Activated CD4-positive, alpha-beta memory T cell treated with anti-CD3 and anti-CD28 coated beads for 36 hours (primary cell): ENCODE measurements at regions not wholly inside any gene's neighbourhood (a gene's known extent, or its start where the extent isn't known, plus 50 kb on each side); places are given as distances from the start of the nearest gene placed in this dataset.
"Not testable (repeated sequence)": the region's sequence is repeated elsewhere in the genome, so short reads cannot be mapped to it uniquely, and the experiment has no call there.

ENCODE experiments used
- CTCF ChIA-PET: fragments of 350-600 bp; sonication (Branson Sonifier 250); formaldehyde crosslinking; loops from one replicate; lab custom pipeline; 2021; ENCODE audit warnings: antibody characterized with exemption, inconsistent platforms; lab: Charles Lee
- POLR2A ChIA-PET: fragments of 350-600 bp; sonication (Branson Sonifier 250); formaldehyde crosslinking; loops from one replicate; lab custom pipeline; 2021; ENCODE audit warnings: antibody characterized with exemption; lab: Charles Lee
- DNase-seq: peaks from one replicate; pipeline ENCODE4 v3.0.0-alpha.2; 2020
- H3K27ac Mint-ChIP-seq: one replicate; pipeline ENCODE4 v1.8.0; 2021; ENCODE audit warnings: mixed read lengths
- H3K27me3 Mint-ChIP-seq: one replicate; pipeline ENCODE4 v1.8.0; 2021; ENCODE audit warnings: mixed read lengths
- H3K36me3 Mint-ChIP-seq: one replicate; pipeline ENCODE4 v1.8.0; 2021; ENCODE audit warnings: mixed read lengths
- H3K4me1 Mint-ChIP-seq: one replicate; pipeline ENCODE4 v1.8.0; 2021; ENCODE audit warnings: low read depth, mixed read lengths
- H3K4me3 Mint-ChIP-seq: one replicate; pipeline ENCODE4 v1.8.0; 2021; ENCODE audit warnings: mild to moderate bottlenecking, mixed read lengths
- H3K9me3 Mint-ChIP-seq: one replicate; pipeline ENCODE4 v1.8.0; 2021; ENCODE audit warnings: mixed read lengths
- intact Hi-C: fragments of 100-400 bp; cut with micrococcal nuclease; formaldehyde crosslinking; loops from one replicate; pipeline ENCODE4 v1.15.1; 2023

DNA sequence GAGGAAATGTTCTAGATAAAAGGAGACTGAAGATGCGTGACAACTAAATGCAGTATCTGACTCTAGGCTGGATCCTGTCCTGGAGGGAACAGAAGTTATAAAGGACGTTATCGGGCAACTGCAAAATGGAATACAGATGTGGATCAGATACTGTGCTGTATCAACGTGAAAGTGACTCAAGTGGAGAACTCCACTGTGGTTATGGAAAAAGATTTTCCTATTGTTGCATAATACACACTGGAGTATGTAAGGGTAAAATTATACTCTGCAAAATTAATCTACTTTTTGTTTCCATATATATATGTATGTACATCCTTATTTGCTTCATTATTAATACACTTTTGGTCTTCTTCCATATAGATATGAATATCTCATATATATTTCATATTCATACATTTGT, 654.0 kb downstream of the QKI start:
- H3K9me3 Mint-ChIP-seq, result peaks cover 5% of the 10 kb centered on the region
- DNase-seq, result no peak
- POLR2A ChIA-PET, result no interaction called here
- intact Hi-C loops, result no loop called here
- no peak overlapping the region for H3K27ac Mint-ChIP-seq
- CTCF ChIA-PET, result no interaction called here
- no peaks in the 10 kb centered on the region for H3K4me1 Mint-ChIP-seq
- no peaks in the 10 kb centered on the region for H3K27me3 Mint-ChIP-seq
- no peaks in the 10 kb centered on the region for H3K36me3 Mint-ChIP-seq
- no peak overlapping the region for H3K4me3 Mint-ChIP-seq

DNA sequence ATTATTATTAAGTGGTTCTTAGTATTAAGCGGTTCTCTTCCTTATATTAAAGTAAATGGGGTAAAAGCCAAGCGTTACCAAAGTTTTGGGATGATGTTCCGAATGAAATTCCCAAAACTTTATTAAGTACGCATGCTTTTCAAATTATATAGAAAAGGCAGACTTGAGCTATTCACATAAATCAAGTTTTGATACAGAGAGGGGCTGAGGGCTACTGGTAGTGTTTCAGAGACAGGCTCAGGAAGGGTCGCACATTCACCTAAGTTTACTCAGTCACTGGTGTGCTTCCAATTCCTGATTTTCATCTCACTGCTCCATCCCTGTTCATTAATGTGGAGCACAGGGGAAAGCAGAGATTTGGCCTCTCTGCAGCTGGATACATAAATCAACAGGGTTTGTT, 652.2 kb downstream of the QKI start:
- no peak overlapping the region for H3K27ac Mint-ChIP-seq
- H3K9me3 Mint-ChIP-seq, result no peaks in the 10 kb centered on the region
- ChIA-PET CTCF (no interaction called here), POLR2A (no interaction called here)
- H3K4me3 Mint-ChIP-seq, result no peak overlapping the region
- H3K27me3 Mint-ChIP-seq, result no peaks in the 10 kb centered on the region
- intact Hi-C loops, result no loop called here
- DNase-seq, result no peak
- H3K4me1 Mint-ChIP-seq, result no peaks in the 10 kb centered on the region
- H3K36me3 Mint-ChIP-seq, result no peaks in the 10 kb centered on the region

DNA sequence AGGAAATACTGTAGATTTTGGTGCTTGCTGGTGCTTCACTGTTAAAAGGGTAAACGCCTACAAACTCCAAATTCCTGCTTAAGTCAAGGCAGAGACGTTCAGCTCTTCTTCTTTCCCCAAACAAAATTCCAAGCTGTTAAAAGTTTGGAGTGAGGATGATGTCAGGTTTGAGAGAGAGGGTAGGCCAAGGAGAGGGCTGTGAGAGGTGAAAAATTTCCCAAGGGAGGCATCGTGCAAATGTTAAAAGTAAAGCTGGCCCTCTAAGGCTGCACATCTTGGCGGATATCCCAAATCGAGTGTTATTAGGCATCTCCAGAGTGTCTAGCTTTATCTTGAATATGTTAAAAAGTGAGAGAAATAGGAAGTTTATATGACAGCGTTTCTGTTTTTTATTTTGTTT, 651.8 kb downstream of the QKI start:
- Mint-ChIP-seq H3K27ac (no peak overlapping the region), H3K4me1 (no peaks in the 10 kb centered on the region), H3K4me3 (no peak overlapping the region), H3K9me3 (no peaks in the 10 kb centered on the region), H3K27me3 (no peaks in the 10 kb centered on the region), H3K36me3 (no peaks in the 10 kb centered on the region)
- ChIA-PET CTCF (no interaction called here), POLR2A (no interaction called here)
- no peak for DNase-seq
- intact Hi-C loops, result no loop called here

DNA sequence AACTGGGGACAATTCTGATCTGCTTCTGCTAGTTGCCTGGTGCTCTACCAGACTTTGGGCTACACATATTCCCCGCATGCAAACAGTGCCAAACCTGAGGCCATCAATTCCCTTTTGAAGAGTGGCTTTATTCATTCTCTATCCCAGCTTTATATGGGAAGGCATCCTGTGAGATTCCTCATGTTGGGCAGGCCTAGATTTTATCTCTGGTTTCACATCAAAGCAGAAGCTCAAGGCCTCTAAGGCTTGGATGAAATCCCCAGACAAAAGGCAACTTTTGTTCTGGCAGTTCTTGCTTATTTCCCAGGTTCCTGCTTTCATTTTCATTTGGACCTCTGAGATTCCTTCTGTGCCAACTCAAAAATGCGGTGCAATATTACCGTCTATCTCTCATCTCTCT, 648.8 kb downstream of the QKI start:
- CTCF ChIA-PET, result no interaction called here
- Mint-ChIP-seq H3K36me3 (no peaks in the 10 kb centered on the region), H3K9me3 (no peaks in the 10 kb centered on the region), H3K27me3 (no peaks in the 10 kb centered on the region), H3K27ac (no peak overlapping the region), H3K4me3 (no peak overlapping the region), H3K4me1 (no peaks in the 10 kb centered on the region)
- no peak for DNase-seq
- POLR2A ChIA-PET, result no interaction called here
- intact Hi-C loops, result no loop called here

DNA sequence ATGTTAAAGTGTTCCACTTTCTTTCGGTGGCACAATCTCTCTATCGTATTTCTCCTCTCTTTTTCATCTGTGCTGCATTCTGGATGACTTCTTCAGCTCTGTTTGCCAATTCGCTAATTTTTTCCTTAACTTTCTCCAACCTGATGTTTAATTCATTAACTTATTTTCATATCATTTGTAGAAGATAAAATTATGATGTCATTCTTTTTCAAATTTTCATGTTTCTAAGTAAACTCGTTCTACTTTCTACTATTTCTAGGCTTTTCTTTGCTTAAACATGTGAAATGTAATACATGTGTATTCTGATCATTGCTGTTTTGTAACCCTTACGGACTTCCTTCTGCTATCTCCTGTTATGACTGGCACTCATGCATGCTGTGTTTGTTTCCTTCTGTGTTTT, 648.4 kb downstream of the QKI start:
- H3K27ac Mint-ChIP-seq, result no peak overlapping the region
- H3K4me3 Mint-ChIP-seq, result no peak overlapping the region
- H3K9me3 Mint-ChIP-seq, result no peaks in the 10 kb centered on the region
- DNase-seq, result no peak
- intact Hi-C loops, result no loop called here
- ChIA-PET CTCF (no interaction called here), POLR2A (no interaction called here)
- H3K36me3 Mint-ChIP-seq, result no peaks in the 10 kb centered on the region
- H3K4me1 Mint-ChIP-seq, result no peaks in the 10 kb centered on the region
- H3K27me3 Mint-ChIP-seq, result no peaks in the 10 kb centered on the region

DNA sequence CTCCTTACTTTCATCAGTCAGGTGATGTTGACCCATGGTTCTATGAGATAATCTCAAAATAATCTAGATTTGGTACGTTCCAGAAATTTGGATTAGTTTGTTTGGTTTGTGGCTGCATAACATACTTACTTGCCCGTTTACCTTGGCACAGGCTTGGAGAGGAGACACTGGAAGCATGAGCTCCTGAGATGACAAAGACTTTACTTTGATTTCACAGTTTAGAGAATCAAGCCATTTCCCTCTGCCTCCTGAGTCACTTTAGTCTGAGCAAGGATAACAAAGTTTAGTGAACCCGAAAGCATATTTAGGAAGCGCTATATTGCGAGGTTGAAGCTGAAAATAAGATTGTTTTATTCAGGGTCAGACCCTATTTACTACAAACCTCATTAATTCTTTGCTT, 643.4 kb downstream of the QKI start:
- intact Hi-C loops, result no loop called here
- H3K27ac Mint-ChIP-seq, result no peak overlapping the region
- H3K36me3 Mint-ChIP-seq, result no peaks in the 10 kb centered on the region
- CTCF ChIA-PET, result no interaction called here
- DNase-seq, result no peak
- H3K4me3 Mint-ChIP-seq, result no peak overlapping the region
- no peaks in the 10 kb centered on the region for H3K9me3 Mint-ChIP-seq
- POLR2A ChIA-PET, result no interaction called here
- H3K27me3 Mint-ChIP-seq, result no peaks in the 10 kb centered on the region
- H3K4me1 Mint-ChIP-seq, result no peaks in the 10 kb centered on the region

GRCh38 chr6:164051427-164051826, 636.9 kb downstream of the QKI start:
- intact Hi-C loops, result no loop called here
- no peak for DNase-seq
- peaks cover 8% of the 10 kb centered on the region for H3K27me3 Mint-ChIP-seq
- no peaks in the 10 kb centered on the region for H3K4me1 Mint-ChIP-seq
- POLR2A ChIA-PET, result no interaction called here
- H3K36me3 Mint-ChIP-seq, result no peaks in the 10 kb centered on the region
- no peak overlapping the region for H3K27ac Mint-ChIP-seq
- H3K9me3 Mint-ChIP-seq, result no peaks in the 10 kb centered on the region
- H3K4me3 Mint-ChIP-seq, result no peak overlapping the region
- CTCF ChIA-PET, result no interaction called here

- Mint-ChIP-seq H3K4me1 (no peaks in the 10 kb centered on the region), H3K36me3 (no peaks in the 10 kb centered on the region), H3K4me3 (no peak overlapping the region), H3K9me3 (no peaks in the 10 kb centered on the region), H3K27ac (no peak overlapping the region), H3K27me3 (peaks cover 9% of the 10 kb centered on the region)
- ChIA-PET POLR2A (no interaction called here), CTCF (no interaction called here)
- DNase-seq, result no peak
- intact Hi-C loops, result no loop called here
Measured at GRCh38 chr6:164049517-164049988, 635.0 kb downstream of the QKI start.

GRCh38 chr6:164048840-164049516, 634.5 kb downstream of the QKI start:
- ChIA-PET POLR2A (no interaction called here), CTCF (no interaction called here)
- H3K27ac Mint-ChIP-seq, result no peak overlapping the region
- H3K9me3 Mint-ChIP-seq, result no peaks in the 10 kb centered on the region
- no peaks in the 10 kb centered on the region for H3K4me1 Mint-ChIP-seq
- H3K4me3 Mint-ChIP-seq, result no peak overlapping the region
- no peak for DNase-seq
- no peaks in the 10 kb centered on the region for H3K36me3 Mint-ChIP-seq
- peaks cover 9% of the 10 kb centered on the region for H3K27me3 Mint-ChIP-seq
- intact Hi-C loops, result no loop called here

DNA sequence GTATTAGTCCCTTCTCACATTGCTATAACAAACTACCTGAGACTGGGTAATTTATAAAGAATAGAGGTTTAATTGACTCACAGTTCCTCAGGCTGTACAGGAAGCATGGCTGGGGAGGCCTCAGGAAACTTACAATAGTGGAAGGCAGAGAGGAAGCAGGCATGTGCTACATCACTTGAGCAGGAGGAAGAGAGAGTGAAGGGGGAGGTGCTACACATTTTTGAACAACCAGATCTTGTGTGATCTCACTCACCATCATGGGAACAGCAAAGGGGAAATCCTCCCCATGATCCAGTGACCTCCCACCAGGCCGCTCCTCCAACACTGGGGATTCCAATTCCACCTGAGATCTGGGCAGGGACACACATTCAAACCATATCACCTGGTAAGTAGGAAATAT, 630.6 kb downstream of the QKI start:
- H3K27ac Mint-ChIP-seq, result no peak overlapping the region
- H3K36me3 Mint-ChIP-seq, result no peaks in the 10 kb centered on the region
- POLR2A ChIA-PET, result no interaction called here
- DNase-seq, result no peak
- intact Hi-C loops, result no loop called here
- H3K4me3 Mint-ChIP-seq, result no peak overlapping the region
- CTCF ChIA-PET, result no interaction called here
- H3K4me1 Mint-ChIP-seq, result no peaks in the 10 kb centered on the region
- H3K27me3 Mint-ChIP-seq, result peaks cover 6% of the 10 kb centered on the region
- H3K9me3 Mint-ChIP-seq, result no peaks in the 10 kb centered on the region

DNA sequence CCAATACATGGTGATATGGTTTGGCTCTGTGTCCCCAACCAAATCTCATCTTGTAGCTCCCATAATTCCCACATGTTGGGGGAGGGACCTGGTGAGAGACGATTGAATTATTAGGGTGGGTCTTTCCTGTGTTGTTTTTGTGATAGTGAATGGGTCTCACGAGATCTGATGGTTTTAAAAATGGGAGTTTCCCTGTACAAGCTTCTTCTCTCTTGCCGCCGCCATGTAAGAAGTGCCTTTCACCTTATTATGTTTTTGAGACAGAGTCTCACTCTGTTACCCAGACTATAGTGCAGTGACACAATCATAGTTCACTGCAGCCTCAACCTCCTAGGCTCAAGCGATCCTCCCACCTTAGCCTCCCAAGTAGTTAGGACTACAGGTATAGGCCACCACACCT, 629.1 kb downstream of the QKI start:
- H3K36me3 Mint-ChIP-seq, POLR2A ChIA-PET, H3K4me3 Mint-ChIP-seq, CTCF ChIA-PET, H3K9me3 Mint-ChIP-seq, H3K4me1 Mint-ChIP-seq, DNase-seq, H3K27me3 Mint-ChIP-seq, H3K27ac Mint-ChIP-seq, intact Hi-C loops: not testable (repeated sequence)

DNA sequence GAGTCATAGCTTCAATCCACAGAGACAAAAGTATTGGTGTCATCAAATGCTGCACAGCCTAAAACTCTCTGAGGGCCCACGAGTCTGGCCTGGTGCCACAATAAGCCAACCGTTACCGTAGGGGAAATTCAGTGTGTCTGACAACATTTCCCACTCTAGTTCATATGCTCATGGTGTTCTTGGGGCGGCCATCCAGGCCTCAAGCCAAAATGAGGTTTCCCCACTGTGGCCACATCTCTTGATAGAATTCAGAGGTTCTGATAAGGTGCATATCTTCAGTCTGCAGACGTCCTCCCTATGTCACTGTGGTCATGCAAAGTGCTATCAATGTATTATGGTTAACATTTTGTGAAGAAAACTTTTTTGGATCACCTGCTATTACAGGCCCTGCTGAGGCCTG, 627.7 kb downstream of the QKI start:
- ChIA-PET CTCF (no interaction called here), POLR2A (no interaction called here)
- Mint-ChIP-seq H3K27ac (no peak overlapping the region), H3K4me1 (no peaks in the 10 kb centered on the region), H3K27me3 (peaks cover 1% of the 10 kb centered on the region), H3K36me3 (no peaks in the 10 kb centered on the region), H3K9me3 (no peaks in the 10 kb centered on the region), H3K4me3 (no peak overlapping the region)
- intact Hi-C loops, result no loop called here
- DNase-seq, result no peak

DNA sequence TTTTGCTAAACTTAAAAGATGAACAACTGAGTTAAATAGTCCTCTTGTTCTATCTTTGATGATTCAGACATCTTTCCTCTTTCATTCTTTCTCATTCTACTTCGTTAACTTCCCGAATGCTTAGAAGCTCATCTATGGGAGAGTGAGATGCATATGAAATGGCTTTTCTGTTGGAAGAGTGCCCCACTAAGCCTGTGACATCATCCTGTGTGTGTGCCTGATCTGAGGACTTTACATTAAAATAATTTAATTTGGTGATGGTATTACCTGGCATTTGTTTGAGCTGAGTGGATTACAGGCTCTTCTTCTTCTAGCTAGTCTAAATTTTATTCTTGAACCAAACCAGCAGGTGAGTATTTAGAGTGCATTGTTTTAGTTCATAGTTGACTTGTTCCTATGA, 626.5 kb downstream of the QKI start:
- intact Hi-C loops, result no loop called here
- ChIA-PET POLR2A (no interaction called here), CTCF (no interaction called here)
- DNase-seq, result no peak
- Mint-ChIP-seq H3K36me3 (no peaks in the 10 kb centered on the region), H3K4me1 (no peaks in the 10 kb centered on the region), H3K27me3 (peaks cover 1% of the 10 kb centered on the region), H3K4me3 (no peak overlapping the region), H3K9me3 (no peaks in the 10 kb centered on the region), H3K27ac (no peak overlapping the region)
